ENCODE measurements at regions not wholly inside any gene's neighbourhood (a gene's known extent, or its start where the extent isn't known, plus 50 kb on each side); places are given as distances from the start of the nearest gene placed in this dataset.

- no peaks in the 10 kb centered on the region for H3K27me3 ChIP-seq
- H3K4me3 ChIP-seq, result no peak overlapping the region
- intact Hi-C loops (cut with DNase I), result no loop called here
- no peaks in the 10 kb centered on the region for H3K9me3 ChIP-seq
- DNase-seq, result no peak
- H3K36me3 ChIP-seq, result no peaks in the 10 kb centered on the region
- no peaks in the 10 kb centered on the region for H3K4me1 ChIP-seq (ENCODE audit: insufficient read depth)
- TF ChIP-seq POLR2A (IDR thresholded peaks at IDR 0.05) (no peak), EP300 (IDR thresholded peaks at IDR 0.05) (no peak)
- H3K27ac ChIP-seq, result no peak overlapping the region
These were observed 131.1 kb upstream of the JUN start for GRCh38 chr1:58914925-58915324.

- H3K9me3 ChIP-seq, result no peaks in the 10 kb centered on the region
- no peaks in the 10 kb centered on the region for H3K36me3 ChIP-seq
- H3K4me1 ChIP-seq (ENCODE audit: insufficient read depth), result peaks cover 1% of the 10 kb centered on the region
- no peak for DNase-seq
- WGBS, 3 donors, result 84 to 88% (median 88%) methylated on average over 4 of the region's 4 CpGs
- intact Hi-C loops (cut with DNase I), result no loop called here
- no peak for TF ChIP-seq CTCF (IDR thresholded peaks at IDR 0.05)
- H3K4me3 ChIP-seq, result no peak overlapping the region
- H3K27ac ChIP-seq, result no peak overlapping the region
- no peaks in the 10 kb centered on the region for H3K27me3 ChIP-seq
These were observed 133.6 kb upstream of the JUN start for GRCh38 chr1:58917436-58917835.

GRCh38 chr1:58919226-58919958, 135.5 kb upstream of the JUN start:
- WGBS, 3 donors, result 88 to 90% (median 90%) methylated on average over 9 of the region's 9 CpGs
- intact Hi-C loops (cut with DNase I), result no loop called here
- TF ChIP-seq EP300 (IDR thresholded peaks at IDR 0.05) (no peak), POLR2A (IDR thresholded peaks at IDR 0.05) (no peak), CTCF (IDR thresholded peaks at IDR 0.05) (no peak)
- H3K4me1 ChIP-seq (ENCODE audit: insufficient read depth), result peaks cover 5% of the 10 kb centered on the region
- H3K36me3 ChIP-seq, result no peaks in the 10 kb centered on the region
- no peak overlapping the region for H3K27ac ChIP-seq
- H3K27me3 ChIP-seq, result no peaks in the 10 kb centered on the region
- H3K4me3 ChIP-seq, result no peak overlapping the region
- H3K9me3 ChIP-seq, result no peaks in the 10 kb centered on the region
- DNase-seq, result no peak

- Histone ChIP-seq H3K36me3 (no peaks in the 10 kb centered on the region), H3K4me1 (ENCODE audit: insufficient read depth) (peaks cover 5% of the 10 kb centered on the region), H3K9me3 (no peaks in the 10 kb centered on the region), H3K27me3 (no peaks in the 10 kb centered on the region), H3K4me3 (no peak overlapping the region), H3K27ac (no peak overlapping the region)
- 85 to 89% (median 86%) methylated on average over 4 of the region's 4 CpGs for WGBS, 3 donors
- no peak for TF ChIP-seq CTCF (IDR thresholded peaks at IDR 0.05)
- TF ChIP-seq EP300 (IDR thresholded peaks at IDR 0.05), result no peak
- no peak for TF ChIP-seq POLR2A (IDR thresholded peaks at IDR 0.05)
- intact Hi-C loops (cut with DNase I), result no loop called here
- DNase-seq, result no peak
These were observed 136.1 kb upstream of the JUN start for GRCh38 chr1:58919959-58920321.

GRCh38 chr1:58921342-58921741, 137.5 kb upstream of the JUN start:
- Histone ChIP-seq H3K27me3 (no peaks in the 10 kb centered on the region), H3K4me3 (no peak overlapping the region), H3K27ac (no peak overlapping the region), H3K4me1 (ENCODE audit: insufficient read depth) (peaks cover 5% of the 10 kb centered on the region), H3K9me3 (no peaks in the 10 kb centered on the region), H3K36me3 (no peaks in the 10 kb centered on the region)
- TF ChIP-seq CTCF (IDR thresholded peaks at IDR 0.05) (no peak), EP300 (IDR thresholded peaks at IDR 0.05) (no peak), POLR2A (IDR thresholded peaks at IDR 0.05) (no peak)
- WGBS, 3 donors, result 82 to 97% (median 93%) methylated on average over 3 of the region's 3 CpGs
- DNase-seq, result no peak
- intact Hi-C loops (cut with DNase I), result no loop called here

Measured in ovary (tissue), 7 donors.